Neuron (in vitro differentiated cells): ENCODE measurements at regions not wholly inside any gene's neighbourhood (a gene's known extent, or its start where the extent isn't known, plus 50 kb on each side); places are given as distances from the start of the nearest gene placed in this dataset.
"Not testable (repeated sequence)": the region's sequence is repeated elsewhere in the genome, so short reads cannot be mapped to it uniquely, and the experiment has no call there.

Experiments
- H2AFZ ChIP-seq: one replicate; pipeline ENCODE4 v1.6.1; 2013; ENCODE audit warnings: low read depth, mild to moderate bottlenecking, inconsistent platforms, low read length, moderate library complexity
- H3K27me3 ChIP-seq: one replicate; pipeline ENCODE4 v1.6.1; 2013; ENCODE audit warnings: low read length; ENCODE audit not compliant: insufficient read depth
- H3K36me3 ChIP-seq: one replicate; pipeline ENCODE4 v1.6.1; 2013; ENCODE audit warnings: low read length; ENCODE audit not compliant: insufficient read depth
- H3K4me1 ChIP-seq: one replicate; pipeline ENCODE4 v1.6.1; 2013; ENCODE audit warnings: low read length; ENCODE audit not compliant: insufficient read depth
- H3K4me3 ChIP-seq: 2 replicates; pipeline ENCODE4 v1.5.1; 2013; ENCODE audit warnings: mild to moderate bottlenecking, low read length, moderate library complexity
- H3K9me3 ChIP-seq: one replicate; pipeline ENCODE4 v1.6.1; 2013; ENCODE audit warnings: low read length

- Histone ChIP-seq H3K4me1 (no peaks in the 10 kb centered on the region), H3K27me3 (no peaks in the 10 kb centered on the region), H2AFZ (no peak overlapping the region), H3K36me3 (no peaks in the 10 kb centered on the region), H3K4me3 (no peak overlapping the region), H3K9me3 (no peaks in the 10 kb centered on the region)
These were observed 340.9 kb upstream of the KLF4 start for GRCh38 chr9:107830479-107830878.

GRCh38 chr9:107827884-107828283 is 338.3 kb upstream of the KLF4 start:
- Histone ChIP-seq H2AFZ (no peak overlapping the region), H3K9me3 (no peaks in the 10 kb centered on the region), H3K4me3 (no peak overlapping the region), H3K27me3 (no peaks in the 10 kb centered on the region), H3K36me3 (no peaks in the 10 kb centered on the region), H3K4me1 (no peaks in the 10 kb centered on the region)

DNA sequence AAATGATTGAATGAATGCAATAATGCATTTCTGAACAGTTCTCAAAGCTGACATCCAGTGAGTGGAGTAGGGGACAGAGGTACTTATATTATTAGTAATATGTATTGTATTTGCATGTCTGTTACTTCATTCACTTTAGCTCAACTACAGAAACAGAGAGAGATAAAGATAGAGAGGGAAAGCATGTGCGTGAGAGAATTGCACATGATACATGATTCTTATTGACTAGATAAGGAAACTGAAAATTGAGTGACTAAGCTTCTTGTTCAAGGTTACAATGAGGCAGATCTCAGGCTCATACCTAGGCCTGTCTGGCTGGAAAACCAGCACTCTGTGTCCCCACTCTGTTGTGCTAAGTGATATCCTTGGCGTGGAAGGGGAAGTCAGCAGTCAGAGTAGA is 337.7 kb upstream of the KLF4 start:
- no peaks in the 10 kb centered on the region for H3K27me3 ChIP-seq
- H3K4me3 ChIP-seq = no peak overlapping the region
- no peaks in the 10 kb centered on the region for H3K36me3 ChIP-seq
- no peaks in the 10 kb centered on the region for H3K9me3 ChIP-seq
- no peaks in the 10 kb centered on the region for H3K4me1 ChIP-seq
- H2AFZ ChIP-seq = no peak overlapping the region

GRCh38 chr9:107826688-107826983 is 337.1 kb upstream of the KLF4 start:
- H3K4me1 ChIP-seq, H3K27me3 ChIP-seq, H3K36me3 ChIP-seq, H3K4me3 ChIP-seq, H3K9me3 ChIP-seq, H2AFZ ChIP-seq: not testable (repeated sequence)

DNA sequence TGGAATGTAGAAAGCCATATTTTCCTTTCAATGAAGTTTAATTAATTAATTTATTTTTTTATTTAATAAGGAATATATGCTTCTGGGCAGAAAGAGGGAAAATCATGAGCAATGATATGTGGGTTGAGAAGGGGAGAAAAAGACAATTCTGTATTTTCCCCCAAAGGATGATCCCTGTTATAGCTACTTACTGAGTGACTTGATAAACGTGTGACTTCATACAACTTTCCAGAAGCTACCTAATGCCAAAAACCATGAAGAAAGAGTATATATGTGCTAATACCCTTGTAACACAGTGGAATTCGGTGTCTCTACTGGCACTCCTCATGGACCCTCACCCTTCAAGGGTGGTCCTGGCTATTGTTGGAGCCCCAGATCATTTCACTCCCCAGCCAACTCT is 335.0 kb upstream of the KLF4 start:
- Histone ChIP-seq H2AFZ (no peak overlapping the region), H3K36me3 (no peaks in the 10 kb centered on the region), H3K9me3 (no peaks in the 10 kb centered on the region), H3K27me3 (no peaks in the 10 kb centered on the region), H3K4me1 (no peaks in the 10 kb centered on the region), H3K4me3 (no peak overlapping the region)

- Histone ChIP-seq H3K36me3 (no peaks in the 10 kb centered on the region), H3K9me3 (no peaks in the 10 kb centered on the region), H2AFZ (no peak overlapping the region), H3K4me3 (no peak overlapping the region), H3K4me1 (no peaks in the 10 kb centered on the region), H3K27me3 (no peaks in the 10 kb centered on the region)
These were observed 330.4 kb upstream of the KLF4 start for GRCh38 chr9:107819772-107820565.

- H3K36me3 ChIP-seq, H3K27me3 ChIP-seq, H2AFZ ChIP-seq, H3K9me3 ChIP-seq, H3K4me3 ChIP-seq, H3K4me1 ChIP-seq: not testable (repeated sequence)
These were observed 328.9 kb upstream of the KLF4 start for GRCh38 chr9:107818503-107818829.

GRCh38 chr9:107817595-107818502 is 328.3 kb upstream of the KLF4 start:
- H3K9me3 ChIP-seq, H3K4me1 ChIP-seq, H3K36me3 ChIP-seq, H2AFZ ChIP-seq, H3K27me3 ChIP-seq, H3K4me3 ChIP-seq: not testable (repeated sequence)

DNA sequence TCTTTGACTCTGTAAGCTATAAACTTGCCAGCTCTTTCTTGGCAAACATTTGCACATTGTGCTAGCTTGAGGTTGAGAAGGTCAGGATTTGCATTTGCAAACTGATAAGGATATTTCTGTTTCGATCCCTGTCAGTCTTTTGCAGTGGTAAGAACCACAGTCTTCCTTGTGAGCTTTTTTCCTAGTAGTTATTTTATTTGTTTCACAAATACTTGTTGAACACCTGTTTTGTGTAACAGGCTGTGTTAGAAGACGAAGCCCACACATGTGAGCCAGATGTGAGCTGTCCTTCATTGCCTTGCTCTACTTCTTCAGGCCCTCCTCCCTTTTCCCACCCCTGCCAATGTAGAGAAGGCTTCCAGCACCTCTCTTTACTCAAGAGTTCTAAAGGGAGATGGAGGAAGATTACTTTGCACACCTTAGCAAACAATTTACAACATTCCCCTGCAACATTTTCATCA is 327.0 kb upstream of the KLF4 start:
- H3K4me3 ChIP-seq = no peak overlapping the region
- H3K9me3 ChIP-seq = no peaks in the 10 kb centered on the region
- H2AFZ ChIP-seq = no peak overlapping the region
- H3K4me1 ChIP-seq = no peaks in the 10 kb centered on the region
- no peaks in the 10 kb centered on the region for H3K27me3 ChIP-seq
- no peaks in the 10 kb centered on the region for H3K36me3 ChIP-seq

- Histone ChIP-seq H3K4me3 (no peak overlapping the region), H3K36me3 (no peaks in the 10 kb centered on the region), H3K9me3 (no peaks in the 10 kb centered on the region), H3K27me3 (no peaks in the 10 kb centered on the region), H3K4me1 (no peaks in the 10 kb centered on the region), H2AFZ (no peak overlapping the region)
These were observed 326.4 kb upstream of the KLF4 start for GRCh38 chr9:107815782-107816560.

- H2AFZ ChIP-seq = no peak overlapping the region
- H3K27me3 ChIP-seq = no peaks in the 10 kb centered on the region
- no peaks in the 10 kb centered on the region for H3K36me3 ChIP-seq
- H3K4me3 ChIP-seq = no peak overlapping the region
- H3K4me1 ChIP-seq = no peaks in the 10 kb centered on the region
- no peaks in the 10 kb centered on the region for H3K9me3 ChIP-seq
These were observed 323.7 kb upstream of the KLF4 start for GRCh38 chr9:107813287-107813686.

DNA sequence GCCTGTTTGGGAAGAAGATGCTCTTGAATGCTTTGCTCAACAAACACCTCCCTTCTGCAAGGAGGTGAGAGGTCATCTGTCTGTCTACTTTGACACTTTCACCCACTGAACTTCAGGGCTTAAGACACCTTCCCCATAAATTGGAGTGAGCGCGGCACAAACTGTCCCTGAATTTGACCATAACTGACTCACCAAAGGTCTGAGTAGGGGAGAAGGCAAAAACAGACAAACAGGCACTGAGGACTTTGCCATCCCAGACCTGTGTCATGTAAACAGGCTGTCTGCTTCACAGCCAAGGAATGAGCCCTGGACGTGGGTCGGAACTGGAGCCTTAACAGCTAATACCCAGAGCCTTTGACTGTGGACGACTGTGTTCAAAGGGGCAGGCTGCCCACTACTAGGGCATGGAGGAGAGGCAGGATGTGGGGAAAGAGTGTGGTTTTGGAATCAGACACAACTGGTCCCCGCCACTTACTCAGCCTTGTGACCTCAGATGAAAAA is 320.9 kb upstream of the KLF4 start:
- Histone ChIP-seq H3K4me3 (no peak overlapping the region), H3K4me1 (no peaks in the 10 kb centered on the region), H3K36me3 (no peaks in the 10 kb centered on the region), H3K27me3 (no peaks in the 10 kb centered on the region), H2AFZ (no peak overlapping the region), H3K9me3 (no peaks in the 10 kb centered on the region)

DNA sequence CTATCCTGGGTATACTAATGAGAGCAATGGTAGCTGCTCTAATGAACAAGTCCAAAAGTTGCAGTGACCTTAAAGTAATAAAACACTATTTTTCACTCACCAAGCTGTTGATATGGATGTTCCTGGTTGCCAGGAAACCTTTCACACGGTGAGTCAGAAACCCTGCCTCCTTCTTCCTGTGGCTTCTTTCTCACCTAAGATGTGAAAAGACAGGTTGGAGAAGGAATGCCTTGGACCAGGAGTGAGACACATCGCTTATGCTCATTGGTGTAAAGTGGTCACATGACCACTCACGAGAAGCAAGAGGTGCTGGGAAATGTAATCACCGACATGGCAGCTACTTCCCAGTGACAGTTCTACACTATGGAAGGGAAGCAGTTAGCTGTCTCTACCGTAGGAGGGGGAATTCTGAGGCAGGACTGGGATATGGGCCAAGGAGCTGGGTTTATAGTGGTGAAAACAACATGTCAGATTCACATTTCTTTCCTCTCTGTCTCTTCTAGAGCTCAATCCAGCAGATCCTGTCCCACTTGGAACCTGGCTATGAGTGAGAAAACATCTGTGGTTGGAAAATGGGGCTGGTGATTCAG is 320.4 kb upstream of the KLF4 start:
- Histone ChIP-seq H3K4me1 (no peaks in the 10 kb centered on the region), H2AFZ (no peak overlapping the region), H3K36me3 (no peaks in the 10 kb centered on the region), H3K9me3 (no peaks in the 10 kb centered on the region), H3K27me3 (no peaks in the 10 kb centered on the region), H3K4me3 (no peak overlapping the region)
